Ectodermal cell (in vitro differentiated cells): ENCODE measurements at regions not wholly inside any gene's neighbourhood (a gene's known extent, or its start where the extent isn't known, plus 50 kb on each side); places are given as distances from the start of the nearest gene placed in this dataset.

Experiments
- H3K27ac ChIP-seq: 2 replicates; pipeline ENCODE4 v1.7.0; 2013; ENCODE audit warnings: mild to moderate bottlenecking, low read depth, low read length; ENCODE audit not compliant: insufficient read depth, poor library complexity, severe bottlenecking
- H3K27me3 ChIP-seq: 2 replicates; pipeline ENCODE4 v1.7.0; 2013; ENCODE audit warnings: mild to moderate bottlenecking, low read length; ENCODE audit not compliant: insufficient read depth, control insufficient read depth, poor library complexity, severe bottlenecking
- H3K36me3 ChIP-seq: one replicate; pipeline ENCODE4 v1.7.0; 2013; ENCODE audit warnings: low read length; ENCODE audit not compliant: control insufficient read depth, insufficient read depth
- H3K4me1 ChIP-seq: one replicate; pipeline ENCODE4 v1.7.0; 2013; ENCODE audit warnings: low read length; ENCODE audit not compliant: control insufficient read depth, insufficient read depth
- H3K4me3 ChIP-seq: 2 replicates; pipeline ENCODE4 v1.7.0; 2013; ENCODE audit warnings: low read depth, low read length, control low read depth; ENCODE audit not compliant: insufficient read depth
- H3K9me3 ChIP-seq: 2 replicates; pipeline ENCODE4 v1.7.0; 2013; ENCODE audit warnings: mild to moderate bottlenecking, low read length, moderate library complexity; ENCODE audit not compliant: control insufficient read depth
- WGBS, 2 experiments: methylation state at CpG; one replicate each; pipeline ENCODE4 v1.1.7; 2013; ENCODE audit warnings: missing lambda C conversion rate in 2 of 2; 5-methylcytosine and 5-hydroxymethylcytosine counted together

GRCh38 chr12:58089588-58089987 lies 148.2 kb downstream of the ATP23 start:
- Histone ChIP-seq H3K9me3 (no peaks in the 10 kb centered on the region), H3K4me1 (no peaks in the 10 kb centered on the region), H3K36me3 (no peaks in the 10 kb centered on the region), H3K27ac (no peak overlapping the region), H3K4me3 (no peak overlapping the region), H3K27me3 (no peaks in the 10 kb centered on the region)
- WGBS, 2 experiments = 62 to 100% methylated on average over 2 to 3 of the region's 3 CpGs

- Histone ChIP-seq H3K4me1 (no peaks in the 10 kb centered on the region), H3K27ac (no peak overlapping the region), H3K27me3 (no peaks in the 10 kb centered on the region), H3K9me3 (no peaks in the 10 kb centered on the region), H3K4me3 (no peak overlapping the region), H3K36me3 (no peaks in the 10 kb centered on the region)
- 88% methylated on average over 4 to 5 of the region's 5 CpGs for WGBS, 2 experiments
These were observed 149.3 kb downstream of the ATP23 start for GRCh38 chr12:58090685-58091084.

DNA sequence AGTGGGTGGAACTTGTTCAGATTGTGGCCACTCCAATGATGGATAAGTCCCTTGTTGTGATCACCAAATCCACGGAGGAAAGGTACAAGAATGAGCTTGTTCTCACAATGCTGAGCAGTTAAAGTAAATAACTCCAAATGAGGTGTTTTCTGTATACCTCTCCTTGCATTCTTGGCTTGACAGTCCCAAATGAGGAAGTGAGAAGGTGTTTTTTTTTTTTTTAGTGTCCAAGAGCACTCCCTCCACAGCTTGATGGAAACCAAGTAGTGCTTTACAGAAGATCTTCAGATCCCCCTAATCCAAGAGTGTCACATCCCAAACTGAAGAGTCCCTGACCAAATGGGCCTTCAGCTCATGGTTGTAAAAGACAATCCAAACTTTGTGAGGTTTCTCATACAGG lies 153.6 kb downstream of the ATP23 start:
- Histone ChIP-seq H3K27ac (no peak overlapping the region), H3K9me3 (no peaks in the 10 kb centered on the region), H3K4me1 (no peaks in the 10 kb centered on the region), H3K27me3 (no peaks in the 10 kb centered on the region), H3K4me3 (no peak overlapping the region), H3K36me3 (no peaks in the 10 kb centered on the region)
- WGBS, 2 experiments = 95 to 100% methylated on average over 1 of the region's 1 CpG

DNA sequence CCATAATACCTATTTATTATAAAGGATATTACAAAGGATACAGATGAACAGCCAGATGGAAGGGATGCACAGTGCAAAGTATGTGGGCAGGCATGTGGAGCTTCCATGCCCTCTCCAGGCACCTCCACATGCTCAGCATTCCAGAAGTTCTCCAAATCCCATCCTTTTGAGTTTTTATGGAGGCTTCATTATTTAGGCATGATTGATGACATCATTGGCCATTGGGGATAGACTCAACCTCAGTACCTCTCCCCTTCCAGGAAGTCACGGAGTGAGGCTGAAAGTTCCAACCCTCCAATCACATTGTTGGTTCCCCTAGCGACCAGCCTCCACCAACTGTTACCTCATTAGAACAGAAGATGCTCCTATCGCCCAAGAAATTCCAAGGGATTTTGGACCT lies 156.4 kb downstream of the ATP23 start:
- Histone ChIP-seq H3K36me3 (no peaks in the 10 kb centered on the region), H3K4me1 (no peaks in the 10 kb centered on the region), H3K4me3 (no peak overlapping the region), H3K27me3 (no peaks in the 10 kb centered on the region), H3K9me3 (no peaks in the 10 kb centered on the region), H3K27ac (no peak overlapping the region)
- WGBS, 2 experiments = 93 to 95% methylated on average over 3 of the region's 3 CpGs

DNA sequence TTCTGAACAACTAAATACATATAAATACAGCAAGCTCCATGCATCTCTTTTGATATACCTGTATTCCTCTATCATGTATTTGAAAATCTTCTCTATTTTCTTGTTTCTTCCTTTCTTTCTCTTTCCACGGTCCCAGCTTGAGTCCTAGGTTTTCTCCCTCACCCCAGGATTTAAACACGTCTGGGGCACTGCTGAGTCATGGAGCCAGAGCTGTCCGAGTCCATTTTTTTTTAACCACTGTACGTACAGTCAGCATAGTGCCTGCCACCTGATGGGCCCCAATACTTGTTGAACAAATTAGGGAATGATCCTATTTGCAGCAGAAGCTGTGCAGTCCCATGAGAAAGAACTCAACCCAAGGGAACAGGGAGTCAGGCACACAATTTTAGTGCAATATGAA lies 158.1 kb downstream of the ATP23 start:
- Histone ChIP-seq H3K4me1 (no peaks in the 10 kb centered on the region), H3K36me3 (no peaks in the 10 kb centered on the region), H3K4me3 (no peak overlapping the region), H3K27ac (no peak overlapping the region), H3K27me3 (no peaks in the 10 kb centered on the region), H3K9me3 (no peaks in the 10 kb centered on the region)
- WGBS, 2 experiments = 92 to 93% methylated on average over 4 of the region's 4 CpGs

- Histone ChIP-seq H3K36me3 (no peaks in the 10 kb centered on the region), H3K27ac (no peak overlapping the region), H3K27me3 (no peaks in the 10 kb centered on the region), H3K4me1 (no peaks in the 10 kb centered on the region), H3K9me3 (no peaks in the 10 kb centered on the region), H3K4me3 (no peak overlapping the region)
- 89 to 95% methylated on average over 4 of the region's 4 CpGs for WGBS, 2 experiments
These were observed 163.0 kb downstream of the ATP23 start for GRCh38 chr12:58104351-58104755.

- Histone ChIP-seq H3K27me3 (no peaks in the 10 kb centered on the region), H3K27ac (no peak overlapping the region), H3K4me3 (no peak overlapping the region), H3K9me3 (no peaks in the 10 kb centered on the region), H3K4me1 (no peaks in the 10 kb centered on the region), H3K36me3 (no peaks in the 10 kb centered on the region)
- 94 to 97% methylated on average over 10 of the region's 10 CpGs for WGBS, 2 experiments
These were observed 164.1 kb downstream of the ATP23 start for GRCh38 chr12:58105225-58106119.

DNA sequence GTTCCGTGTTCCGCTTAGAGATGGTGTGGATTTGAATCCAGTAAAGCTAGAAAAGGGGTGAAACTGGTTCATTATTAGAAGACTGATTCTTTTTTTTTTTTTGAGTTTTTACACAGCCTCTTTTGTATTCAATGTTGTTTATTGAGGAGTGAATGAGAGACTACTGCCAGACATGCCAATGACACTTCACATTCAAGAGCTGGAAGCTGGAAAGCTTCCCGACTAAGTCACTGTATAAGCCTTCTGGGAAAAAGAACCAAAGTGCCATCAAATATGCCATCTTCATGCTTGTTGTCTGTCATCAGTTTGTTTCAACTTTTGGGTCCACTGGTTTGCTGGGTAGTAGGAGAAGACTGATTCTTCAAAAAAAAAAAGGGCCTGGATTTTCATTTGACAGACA lies 164.8 kb downstream of the ATP23 start:
- Histone ChIP-seq H3K27me3 (no peaks in the 10 kb centered on the region), H3K4me1 (no peaks in the 10 kb centered on the region), H3K9me3 (no peaks in the 10 kb centered on the region), H3K4me3 (no peak overlapping the region), H3K36me3 (no peaks in the 10 kb centered on the region), H3K27ac (no peak overlapping the region)
- 95% methylated on average over 3 of the region's 3 CpGs for WGBS, 2 experiments

DNA sequence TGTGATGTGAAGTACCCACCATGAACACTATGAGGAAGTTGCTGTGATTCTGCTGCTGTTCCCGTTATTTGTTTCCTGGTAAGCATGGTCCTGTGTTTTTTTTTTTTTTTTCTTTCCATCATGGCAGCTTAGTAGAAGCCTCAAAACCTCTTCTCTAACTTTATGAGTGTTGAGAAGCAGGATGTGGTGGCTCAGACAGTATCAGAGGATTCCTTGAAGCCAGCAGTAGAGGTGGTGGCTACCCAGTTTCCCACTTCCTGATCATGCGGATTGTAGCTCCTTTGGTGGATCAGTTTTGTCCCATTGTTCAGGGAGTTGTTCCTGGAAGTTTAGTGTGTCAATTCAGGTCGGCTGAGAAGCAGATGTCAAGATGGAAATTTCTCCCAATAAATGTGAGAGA lies 175.8 kb downstream of the ATP23 start:
- WGBS, 2 experiments = 92 to 97% methylated on average over 3 of the region's 3 CpGs
- Histone ChIP-seq H3K27me3 (no peaks in the 10 kb centered on the region), H3K9me3 (no peaks in the 10 kb centered on the region), H3K4me3 (no peak overlapping the region), H3K27ac (no peak overlapping the region), H3K36me3 (no peaks in the 10 kb centered on the region), H3K4me1 (no peaks in the 10 kb centered on the region)

GRCh38 chr12:58117667-58118066 lies 176.3 kb downstream of the ATP23 start:
- H3K27ac ChIP-seq = no peak overlapping the region
- no peaks in the 10 kb centered on the region for H3K9me3 ChIP-seq
- H3K4me1 ChIP-seq = no peaks in the 10 kb centered on the region
- no peak overlapping the region for H3K4me3 ChIP-seq
- no peaks in the 10 kb centered on the region for H3K36me3 ChIP-seq
- no peaks in the 10 kb centered on the region for H3K27me3 ChIP-seq
- 93 to 97% methylated on average over 4 of the region's 4 CpGs for WGBS, 2 experiments
